OCI-LY7 (cell line): ENCODE measurements at regions not wholly inside any gene's neighbourhood (a gene's known extent, or its start where the extent isn't known, plus 50 kb on each side); places are given as distances from the start of the nearest gene placed in this dataset.

ENCODE experiments used
- CTCF ChIP-seq: fragments of 200-600 bp; sonication (generic); conservative IDR thresholded peaks from 2 replicates; pipeline ENCODE4 v1.5.1; 2014; ENCODE audit warnings: mild to moderate bottlenecking, antibody characterized with exemption, low read length, moderate library complexity, mixed read lengths
- EZH2phosphoT487 ChIP-seq: fragments of 200-600 bp; sonication (generic); IDR thresholded peaks from 2 replicates; pipeline ENCODE4 v1.6.1; 2018; ENCODE audit warnings: low read depth, borderline replicate concordance, mild to moderate bottlenecking, mixed run types, antibody characterized with exemption, low read length, moderate library complexity, mixed read lengths

- TF ChIP-seq CTCF (no peak), EZH2phosphoT487 (no peak)
Measured at GRCh38 chr2:67881816-67882215, 181.0 kb downstream of the C1D start.
